ENCODE measurements at regions not wholly inside any gene's neighbourhood (a gene's known extent, or its start where the extent isn't known, plus 50 kb on each side); places are given as distances from the start of the nearest gene placed in this dataset.

GRCh38 chr6:19157486-19157885 lies 679.7 kb upstream of the ID4 start:
- no peak for TF ChIP-seq CTCF (IDR thresholded peaks at IDR 0.05; ENCODE audit: borderline replicate concordance, extremely low read depth, low read length, poor library complexity, severe bottlenecking)
- TF ChIP-seq EZH2 (IDR thresholded peaks at IDR 0.05; ENCODE audit: borderline replicate concordance, low read depth, low read length, severe bottlenecking), result no peak
